ENCODE measurements at regions not wholly inside any gene's neighbourhood (a gene's known extent, or its start where the extent isn't known, plus 50 kb on each side); places are given as distances from the start of the nearest gene placed in this dataset.
A peak's percentile ranks its signal among the peaks of the same experiment; 100 is the strongest.
"Not testable (repeated sequence)": the region's sequence is repeated elsewhere in the genome, so short reads cannot be mapped to it uniquely, and the experiment has no call there.

GRCh38 chr22:22338778-22339177, 94.2 kb downstream of the VPREB1 start:
- not testable (repeated sequence) for H3K27ac ChIP-seq (ENCODE audit: insufficient read depth, low read length, poor library complexity, severe bottlenecking); H3K4me3 ChIP-seq (ENCODE audit: low read depth, low read length); H3K27me3 ChIP-seq (ENCODE audit: control insufficient read depth, insufficient read depth, low read length); H3K4me3 Mint-ChIP-seq; ATAC-seq (ENCODE audit: low read depth in 2 of 2); H3K36me3 Mint-ChIP-seq; H3K4me1 Mint-ChIP-seq; H3K27me3 Mint-ChIP-seq; H3K4me1 ChIP-seq (ENCODE audit: control insufficient read depth, insufficient read depth, low read length, poor library complexity, severe bottlenecking); H3K36me3 ChIP-seq (ENCODE audit: control insufficient read depth, insufficient read depth, low read length); H3K27ac Mint-ChIP-seq; DNase-seq; H3K9me3 ChIP-seq (ENCODE audit: control insufficient read depth in 2 of 2, low read length in 2 of 2)
- H3K9me3 Mint-ChIP-seq: peaks cover 0 to 16% (median 2%) of the 10 kb centered on the region in 7 donors

- Histone ChIP-seq H3K4me3 (ENCODE audit: low read depth, low read length) (no peak overlapping the region), H3K36me3 (ENCODE audit: control insufficient read depth, insufficient read depth, low read length) (no peaks in the 10 kb centered on the region), H3K27me3 (ENCODE audit: control insufficient read depth, insufficient read depth, low read length) (peaks cover 5% of the 10 kb centered on the region), H3K4me1 (ENCODE audit: control insufficient read depth, insufficient read depth, low read length, poor library complexity, severe bottlenecking) (no peaks in the 10 kb centered on the region), H3K27ac (ENCODE audit: insufficient read depth, low read length, poor library complexity, severe bottlenecking) (no peak overlapping the region), H3K9me3 (ENCODE audit: control insufficient read depth in 2 of 2, low read length in 2 of 2) (no peaks in the 10 kb centered on the region)
- DNase-seq (no peak), ATAC-seq (ENCODE audit: low read depth in 2 of 2) (no peak)
- Mint-ChIP-seq H3K27me3 (peaks cover 1% of the 10 kb centered on the region), H3K4me1 (no peaks in the 10 kb centered on the region), H3K27ac (no peak overlapping the region), H3K4me3 (no peak overlapping the region), H3K36me3 (no peaks in the 10 kb centered on the region), H3K9me3 (peaks cover 0 to 4% (median 0%) of the 10 kb centered on the region in 7 donors)
These were observed 97.2 kb downstream of the VPREB1 start for GRCh38 chr22:22341736-22342135.

- ATAC-seq (ENCODE audit: low read depth in 2 of 2) (peak in 1 of 2 donors; percentile 57), DNase-seq (peak; percentile 40 to 60 (median 48))
- Mint-ChIP-seq H3K4me3 (no peak overlapping the region), H3K27ac (peak overlapping the region in 1 of 3 donors; percentile 44), H3K27me3 (peaks cover 8% of the 10 kb centered on the region), H3K36me3 (no peaks in the 10 kb centered on the region), H3K9me3 (no peaks in the 10 kb centered on the region), H3K4me1 (no peaks in the 10 kb centered on the region)
- Histone ChIP-seq H3K27me3 (ENCODE audit: control insufficient read depth, insufficient read depth, low read length) (peaks cover 5% of the 10 kb centered on the region), H3K27ac (ENCODE audit: insufficient read depth, low read length, poor library complexity, severe bottlenecking) (no peak overlapping the region), H3K9me3 (ENCODE audit: control insufficient read depth in 2 of 2, low read length in 2 of 2) (no peaks in the 10 kb centered on the region), H3K36me3 (ENCODE audit: control insufficient read depth, insufficient read depth, low read length) (no peaks in the 10 kb centered on the region), H3K4me1 (ENCODE audit: control insufficient read depth, insufficient read depth, low read length, poor library complexity, severe bottlenecking) (no peaks in the 10 kb centered on the region), H3K4me3 (ENCODE audit: low read depth, low read length) (no peak overlapping the region)
These were observed 98.4 kb downstream of the VPREB1 start for GRCh38 chr22:22342697-22343580.

GRCh38 chr22:22343581-22344296, 99.2 kb downstream of the VPREB1 start:
- Histone ChIP-seq H3K4me3 (ENCODE audit: low read depth, low read length) (no peak overlapping the region), H3K27me3 (ENCODE audit: control insufficient read depth, insufficient read depth, low read length) (peaks cover 9% of the 10 kb centered on the region), H3K4me1 (ENCODE audit: control insufficient read depth, insufficient read depth, low read length, poor library complexity, severe bottlenecking) (no peaks in the 10 kb centered on the region), H3K36me3 (ENCODE audit: control insufficient read depth, insufficient read depth, low read length) (no peaks in the 10 kb centered on the region), H3K9me3 (ENCODE audit: control insufficient read depth in 2 of 2, low read length in 2 of 2) (no peaks in the 10 kb centered on the region), H3K27ac (ENCODE audit: insufficient read depth, low read length, poor library complexity, severe bottlenecking) (no peak overlapping the region)
- Mint-ChIP-seq H3K9me3 (no peaks in the 10 kb centered on the region), H3K4me1 (no peaks in the 10 kb centered on the region), H3K27ac (peak overlapping the region in 1 of 3 donors; percentile 15), H3K36me3 (no peaks in the 10 kb centered on the region), H3K4me3 (no peak overlapping the region), H3K27me3 (peaks cover 13% of the 10 kb centered on the region)
- no peak for ATAC-seq (ENCODE audit: low read depth in 2 of 2)
- DNase-seq: no peak

- Histone ChIP-seq H3K27ac (ENCODE audit: insufficient read depth, low read length, poor library complexity, severe bottlenecking) (no peak overlapping the region), H3K4me3 (ENCODE audit: low read depth, low read length) (no peak overlapping the region), H3K9me3 (ENCODE audit: control insufficient read depth in 2 of 2, low read length in 2 of 2) (no peaks in the 10 kb centered on the region), H3K27me3 (ENCODE audit: control insufficient read depth, insufficient read depth, low read length) (peaks cover 10% of the 10 kb centered on the region), H3K36me3 (ENCODE audit: control insufficient read depth, insufficient read depth, low read length) (no peaks in the 10 kb centered on the region), H3K4me1 (ENCODE audit: control insufficient read depth, insufficient read depth, low read length, poor library complexity, severe bottlenecking) (no peaks in the 10 kb centered on the region)
- ATAC-seq (ENCODE audit: low read depth in 2 of 2): no peak
- Mint-ChIP-seq H3K27me3 (peaks cover 14% of the 10 kb centered on the region), H3K4me3 (no peak overlapping the region), H3K27ac (no peak overlapping the region), H3K4me1 (no peaks in the 10 kb centered on the region), H3K9me3 (no peaks in the 10 kb centered on the region), H3K36me3 (no peaks in the 10 kb centered on the region)
- DNase-seq: no peak
These were observed 99.8 kb downstream of the VPREB1 start for GRCh38 chr22:22344430-22344829.

- no peak overlapping the region for H3K4me3 Mint-ChIP-seq
- no peaks in the 10 kb centered on the region for H3K9me3 ChIP-seq (ENCODE audit: control insufficient read depth in 2 of 2, low read length in 2 of 2)
- no peaks in the 10 kb centered on the region for H3K4me1 Mint-ChIP-seq
- DNase-seq (no peak), ATAC-seq (ENCODE audit: low read depth in 2 of 2) (no peak)
- H3K27ac Mint-ChIP-seq: no peak overlapping the region
- H3K36me3 ChIP-seq (ENCODE audit: control insufficient read depth, insufficient read depth, low read length): no peaks in the 10 kb centered on the region
- no peak overlapping the region for H3K4me3 ChIP-seq (ENCODE audit: low read depth, low read length)
- no peaks in the 10 kb centered on the region for H3K4me1 ChIP-seq (ENCODE audit: control insufficient read depth, insufficient read depth, low read length, poor library complexity, severe bottlenecking)
- no peak overlapping the region for H3K27ac ChIP-seq (ENCODE audit: insufficient read depth, low read length, poor library complexity, severe bottlenecking)
- peaks cover 10% of the 10 kb centered on the region for H3K27me3 ChIP-seq (ENCODE audit: control insufficient read depth, insufficient read depth, low read length)
- no peaks in the 10 kb centered on the region for H3K36me3 Mint-ChIP-seq
- H3K9me3 Mint-ChIP-seq: no peaks in the 10 kb centered on the region
- peaks cover 14% of the 10 kb centered on the region for H3K27me3 Mint-ChIP-seq
These were observed 101.2 kb downstream of the VPREB1 start for GRCh38 chr22:22345781-22346180.

- H3K9me3 ChIP-seq (ENCODE audit: control insufficient read depth in 2 of 2, low read length in 2 of 2): no peaks in the 10 kb centered on the region
- H3K27me3 ChIP-seq (ENCODE audit: control insufficient read depth, insufficient read depth, low read length): peaks cover 10% of the 10 kb centered on the region
- H3K27me3 Mint-ChIP-seq: peaks cover 17% of the 10 kb centered on the region
- DNase-seq (no peak), ATAC-seq (ENCODE audit: low read depth in 2 of 2) (peak in 1 of 2 donors; percentile 35)
- H3K4me3 ChIP-seq (ENCODE audit: low read depth, low read length): no peak overlapping the region
- H3K36me3 ChIP-seq (ENCODE audit: control insufficient read depth, insufficient read depth, low read length): no peaks in the 10 kb centered on the region
- no peak overlapping the region for H3K4me3 Mint-ChIP-seq
- H3K36me3 Mint-ChIP-seq: no peaks in the 10 kb centered on the region
- H3K4me1 ChIP-seq (ENCODE audit: control insufficient read depth, insufficient read depth, low read length, poor library complexity, severe bottlenecking): no peaks in the 10 kb centered on the region
- H3K4me1 Mint-ChIP-seq: no peaks in the 10 kb centered on the region
- H3K27ac Mint-ChIP-seq: no peak overlapping the region
- no peaks in the 10 kb centered on the region for H3K9me3 Mint-ChIP-seq
- H3K27ac ChIP-seq (ENCODE audit: insufficient read depth, low read length, poor library complexity, severe bottlenecking): no peak overlapping the region
These were observed 102.0 kb downstream of the VPREB1 start for GRCh38 chr22:22346401-22347107.
